ENCODE measurements at regions not wholly inside any gene's neighbourhood (a gene's known extent, or its start where the extent isn't known, plus 50 kb on each side); places are given as distances from the start of the nearest gene placed in this dataset.

GRCh38 chr6:82076916-82077315 lies 170.6 kb downstream of the IBTK start:
- intact Hi-C loops (cut with DNase I): loop anchor here in 3 of 10 donors (5.0 to 10.0 kb wide), 2 partner anchors 98 to 100 kb away; no protein-coding TSS in a partner anchor
- Histone ChIP-seq H3K4me3 (no peak overlapping the region), H3K9me3 (peaks cover 0 to 6% (median 0%) of the 10 kb centered on the region in 12 donors), H3K27ac (no peak overlapping the region), H3K4me1 (peaks cover 0 to 29% (median 8%) of the 10 kb centered on the region in 12 donors), H3K36me3 (no peaks in the 10 kb centered on the region), H3K27me3 (no peaks in the 10 kb centered on the region)
- peak in 2 of 4 donors; percentile 34 to 45 for ATAC-seq
- 16 to 51% (median 27%) methylated on average over 1 of the region's 1 CpG for WGBS, 4 donors
- no peak for DNase-seq
- peak in 2 of 12 donors; percentile 11 to 18 for TF ChIP-seq CTCF (IDR thresholded peaks at IDR 0.05)
- TF ChIP-seq POLR2A (IDR thresholded peaks at IDR 0.05): no peak

- no peak for DNase-seq
- H3K27ac ChIP-seq: no peak overlapping the region
- peaks cover 0 to 2% (median 0%) of the 10 kb centered on the region in 12 donors for H3K9me3 ChIP-seq
- no peak overlapping the region for H3K4me3 ChIP-seq
- peaks cover 0 to 29% (median 8%) of the 10 kb centered on the region in 12 donors for H3K4me1 ChIP-seq
- TF ChIP-seq POLR2A (IDR thresholded peaks at IDR 0.05): no peak
- no peak for TF ChIP-seq CTCF (IDR thresholded peaks at IDR 0.05)
- no peaks in the 10 kb centered on the region for H3K27me3 ChIP-seq
- H3K36me3 ChIP-seq: no peaks in the 10 kb centered on the region
- ATAC-seq: no peak
- 53 to 72% (median 61%) methylated on average over 2 of the region's 2 CpGs for WGBS, 4 donors
- intact Hi-C loops (cut with DNase I): loop anchor here in 2 of 10 donors (10.0 kb wide), 1 partner anchor 100 kb away; no protein-coding TSS in a partner anchor
These were observed 173.0 kb downstream of the IBTK start for GRCh38 chr6:82074556-82074955.

- Histone ChIP-seq H3K4me3 (no peak overlapping the region), H3K27me3 (no peaks in the 10 kb centered on the region), H3K9me3 (no peaks in the 10 kb centered on the region), H3K36me3 (no peaks in the 10 kb centered on the region), H3K4me1 (peaks cover 0 to 29% (median 8%) of the 10 kb centered on the region in 12 donors), H3K27ac (no peak overlapping the region)
- WGBS, 4 donors: 86 to 89% (median 87%) methylated on average over 5 of the region's 5 CpGs
- TF ChIP-seq CTCF (IDR thresholded peaks at IDR 0.05) (no peak), POLR2A (IDR thresholded peaks at IDR 0.05) (no peak)
- DNase-seq (no peak), ATAC-seq (peak in 2 of 4 donors; percentile 26 to 41)
- intact Hi-C loops (cut with DNase I): loop anchor here in 2 of 10 donors (10.0 kb wide), 1 partner anchor 101 kb away; no protein-coding TSS in a partner anchor
These were observed 174.1 kb downstream of the IBTK start for GRCh38 chr6:82073484-82073883.

GRCh38 chr6:82072751-82073150 lies 174.8 kb downstream of the IBTK start:
- Histone ChIP-seq H3K4me1 (peaks cover 0 to 29% (median 6%) of the 10 kb centered on the region in 12 donors), H3K4me3 (no peak overlapping the region), H3K27me3 (no peaks in the 10 kb centered on the region), H3K9me3 (no peaks in the 10 kb centered on the region), H3K36me3 (no peaks in the 10 kb centered on the region), H3K27ac (no peak overlapping the region)
- no peak for TF ChIP-seq POLR2A (IDR thresholded peaks at IDR 0.05)
- TF ChIP-seq CTCF (IDR thresholded peaks at IDR 0.05): no peak
- 72 to 94% (median 88%) methylated on average over 4 of the region's 4 CpGs for WGBS, 4 donors
- ATAC-seq: no peak
- DNase-seq: no peak
- intact Hi-C loops (cut with DNase I): loop anchor here in 2 of 10 donors (10.0 kb wide), 1 partner anchor 102 kb away; no protein-coding TSS in a partner anchor
